Stimulated activated CD8-positive, alpha-beta memory T cell treated with anti-CD3 and anti-CD28 coated beads, Interleukin-12 subunit alpha, Interleukin-12 subunit beta, amount 100 ng/mL, for 1 hour (primary cell): ENCODE measurements at regions not wholly inside any gene's neighbourhood (a gene's known extent, or its start where the extent isn't known, plus 50 kb on each side); places are given as distances from the start of the nearest gene placed in this dataset.

ENCODE experiments used
- DNase-seq: peaks from one replicate; pipeline ENCODE4 v3.0.0-alpha.2; 2020; ENCODE audit warnings: low read depth

- DNase-seq: no peak
Measured at GRCh38 chr14:101004176-101004575, 100.7 kb upstream of the RTL1 start.

- no peak for DNase-seq
Measured at GRCh38 chr14:101004954-101005353, 101.4 kb upstream of the RTL1 start.

GRCh38 chr14:101005447-101005846, 101.9 kb upstream of the RTL1 start:
- no peak for DNase-seq

- no peak for DNase-seq
Measured at GRCh38 chr14:101006008-101006407, 102.5 kb upstream of the RTL1 start.

- no peak for DNase-seq
Measured at GRCh38 chr14:101007004-101007614, 103.6 kb upstream of the RTL1 start.

- no peak for DNase-seq
Measured at GRCh38 chr14:101007765-101008164, 104.2 kb upstream of the RTL1 start.

- no peak for DNase-seq
Measured at GRCh38 chr14:101008196-101008595, 104.7 kb upstream of the RTL1 start.

- DNase-seq: no peak
Measured at GRCh38 chr14:101008631-101009336, 105.3 kb upstream of the RTL1 start.

GRCh38 chr14:101009531-101009930, 106.0 kb upstream of the RTL1 start:
- no peak for DNase-seq

- no peak for DNase-seq
Measured at GRCh38 chr14:101010293-101010692, 106.8 kb upstream of the RTL1 start.

GRCh38 chr14:101010835-101011234, 107.3 kb upstream of the RTL1 start:
- no peak for DNase-seq

GRCh38 chr14:101017209-101017608, 113.7 kb upstream of the RTL1 start:
- no peak for DNase-seq

- DNase-seq: no peak
Measured at GRCh38 chr14:101017806-101018560, 114.5 kb upstream of the RTL1 start.

GRCh38 chr14:101018561-101019290, 115.2 kb upstream of the RTL1 start:
- no peak for DNase-seq

- DNase-seq: no peak
Measured at GRCh38 chr14:101019541-101019940, 116.0 kb upstream of the RTL1 start.

- no peak for DNase-seq
Measured at GRCh38 chr14:101019990-101020710, 116.6 kb upstream of the RTL1 start.

- DNase-seq: no peak
Measured at GRCh38 chr14:101020834-101021370, 117.4 kb upstream of the RTL1 start.

- DNase-seq: no peak
Measured at GRCh38 chr14:101022121-101022520, 118.6 kb upstream of the RTL1 start.

- DNase-seq: no peak
Measured at GRCh38 chr14:101022916-101023435, 119.5 kb upstream of the RTL1 start.

- no peak for DNase-seq
Measured at GRCh38 chr14:101024686-101025085, 121.2 kb upstream of the RTL1 start.

GRCh38 chr14:101025131-101025530, 121.6 kb upstream of the RTL1 start:
- no peak for DNase-seq
